ENCODE measurements at regions not wholly inside any gene's neighbourhood (a gene's known extent, or its start where the extent isn't known, plus 50 kb on each side); places are given as distances from the start of the nearest gene placed in this dataset.
"Not testable (repeated sequence)": the region's sequence is repeated elsewhere in the genome, so short reads cannot be mapped to it uniquely, and the experiment has no call there.

DNA sequence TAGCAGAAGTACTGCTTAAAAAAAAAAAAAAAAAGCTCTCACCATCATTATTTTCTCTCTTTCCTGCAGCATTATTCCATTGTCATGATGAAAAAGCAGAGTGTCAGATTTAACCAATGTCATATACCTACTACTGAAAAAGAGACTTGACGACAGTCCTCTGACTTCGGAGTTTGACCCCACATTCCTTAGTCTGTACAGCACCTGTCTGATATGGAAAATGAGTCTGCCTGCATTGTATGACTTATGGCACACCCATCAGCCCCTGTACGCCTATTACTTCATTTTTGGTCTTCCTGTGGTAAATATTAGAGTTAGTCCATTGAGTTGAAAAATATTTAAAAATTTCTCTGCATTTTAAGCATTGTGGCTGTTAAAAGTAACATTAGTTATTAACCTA, 54.5 kb upstream of the NOX4 start:
- DNase-seq: no peak

DNA sequence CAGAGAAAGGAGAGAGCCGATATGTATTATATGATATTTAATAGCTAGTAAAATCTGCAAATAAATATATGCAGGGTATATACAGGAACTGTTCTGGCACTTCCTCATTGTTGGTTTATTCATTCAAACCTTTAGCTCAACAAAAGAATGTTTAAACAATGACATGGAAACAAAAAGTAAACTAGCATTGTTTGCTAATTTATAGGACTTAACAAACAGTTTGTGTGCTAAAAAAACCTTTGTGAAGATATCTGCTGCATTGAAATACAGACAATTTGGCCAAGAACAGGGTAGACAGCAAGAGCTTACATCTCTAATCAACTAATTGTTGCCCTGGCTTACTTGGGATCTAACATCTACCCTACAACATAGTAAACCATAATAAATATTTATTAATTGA, 64.6 kb upstream of the NOX4 start:
- DNase-seq: not testable (repeated sequence)

DNA sequence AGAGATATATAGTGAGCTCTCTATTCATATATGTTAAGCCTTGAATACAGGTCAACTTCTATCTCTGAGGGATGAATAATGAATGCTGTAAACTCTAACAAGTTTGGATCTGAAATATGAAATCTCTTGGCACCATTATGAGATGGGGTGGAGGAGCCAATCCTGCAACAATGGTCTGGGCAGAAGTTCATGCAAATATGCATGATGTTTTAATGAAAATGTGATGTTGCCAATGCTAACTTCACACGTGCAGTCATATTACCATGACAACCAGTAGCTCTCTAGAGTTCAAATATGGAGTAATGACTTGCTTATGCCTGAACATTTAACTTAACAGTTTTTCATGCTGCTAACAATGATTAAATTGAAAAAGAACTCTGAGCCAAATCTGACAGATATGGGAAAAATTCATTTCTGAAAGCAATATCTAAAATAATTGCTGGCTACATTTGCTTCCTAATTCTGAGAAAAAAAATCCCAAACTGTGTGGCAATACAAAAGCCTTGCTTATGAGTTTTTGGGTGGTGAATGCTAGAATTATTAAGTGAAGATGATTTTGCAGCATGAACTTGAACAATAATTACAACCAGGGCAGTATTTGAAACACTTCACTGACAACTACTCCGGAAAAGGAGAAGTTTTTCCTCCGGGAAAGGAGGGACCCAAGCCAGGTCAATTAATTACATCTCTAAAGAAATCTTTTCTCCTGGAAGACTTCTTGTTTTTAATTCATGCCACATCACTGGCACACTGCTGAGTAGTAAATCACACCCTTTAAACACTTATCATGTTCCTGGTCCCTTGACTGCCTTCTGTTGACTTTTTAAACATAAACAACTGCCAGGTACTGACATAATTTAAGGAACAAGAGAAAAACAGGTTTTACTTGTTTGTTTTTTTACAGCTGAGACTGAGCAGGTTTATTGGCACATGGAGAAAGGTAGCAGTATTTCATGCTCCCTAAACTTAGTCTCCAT, 65.8 kb upstream of the NOX4 start:
- DNase-seq: not testable (repeated sequence)

DNA sequence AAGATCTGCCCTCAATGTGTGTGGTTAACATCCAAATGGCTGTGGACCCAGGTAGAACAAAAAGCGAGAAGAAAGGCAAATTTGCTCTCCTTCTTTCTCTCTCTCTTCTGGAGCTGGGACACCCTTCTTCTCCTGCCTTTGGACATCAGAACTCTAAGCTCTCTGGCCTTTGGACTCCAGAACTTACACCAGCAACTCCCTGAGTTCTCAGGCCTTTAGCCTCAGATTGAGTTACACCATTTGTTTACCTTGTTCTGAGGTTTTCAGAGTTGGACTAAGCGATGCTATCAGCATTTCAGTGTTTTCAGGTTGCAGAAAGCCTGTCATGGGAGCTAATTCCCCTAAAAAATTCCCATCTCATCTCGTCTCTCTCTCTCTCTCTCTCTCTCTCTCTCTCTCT, 69.4 kb upstream of the NOX4 start:
- DNase-seq: not testable (repeated sequence)

DNA sequence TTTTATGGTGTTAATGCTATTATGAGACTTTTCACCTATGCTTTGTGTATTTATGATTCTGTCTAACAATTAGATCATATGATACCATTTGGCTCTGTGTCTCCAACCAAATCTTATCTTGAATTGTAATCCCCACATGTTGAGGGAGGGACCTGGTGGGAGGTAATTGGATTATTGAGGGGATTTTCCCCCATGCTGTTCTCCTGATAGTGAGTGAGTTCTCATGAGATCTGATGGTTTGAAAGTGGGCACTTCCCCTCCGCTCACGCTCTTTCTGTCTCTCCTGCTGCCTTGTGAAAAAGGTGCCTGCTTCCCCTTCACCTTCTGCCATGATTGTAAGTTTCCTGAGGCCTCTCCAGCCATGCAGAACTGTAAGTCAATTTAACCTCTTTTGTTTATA, 71.6 kb upstream of the NOX4 start:
- DNase-seq: not testable (repeated sequence)

DNA sequence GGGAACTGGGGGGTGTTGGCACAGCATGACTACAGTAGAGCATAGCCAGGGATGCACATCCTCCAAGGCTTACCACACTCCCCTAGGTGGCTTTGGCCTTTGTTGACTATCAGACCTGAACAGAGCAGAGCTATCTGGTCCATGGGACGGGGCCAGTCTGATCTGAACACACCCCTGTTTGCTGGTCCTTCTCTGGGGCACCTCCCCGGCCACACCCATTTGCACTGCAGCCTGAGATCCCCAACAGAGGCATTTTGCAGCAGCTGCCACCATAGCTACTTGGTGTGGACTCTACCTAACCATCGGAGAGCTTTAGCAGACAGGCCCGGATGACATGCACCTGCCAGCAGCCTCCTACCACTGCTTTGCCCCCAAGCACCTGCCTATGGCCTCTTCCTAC, 75.8 kb upstream of the NOX4 start:
- DNase-seq: no peak

GRCh38 chr11:89569387-89569786, 78.2 kb upstream of the NOX4 start:
- not testable (repeated sequence) for DNase-seq

GRCh38 chr11:89571706-89572105, 80.5 kb upstream of the NOX4 start:
- DNase-seq: not testable (repeated sequence)

GRCh38 chr11:89575846-89576245, 84.7 kb upstream of the NOX4 start:
- DNase-seq: not testable (repeated sequence)

- DNase-seq: not testable (repeated sequence)
Measured at GRCh38 chr11:89577428-89577827, 86.3 kb upstream of the NOX4 start.

- DNase-seq: no peak
Measured at GRCh38 chr11:89583580-89583979, 92.4 kb upstream of the NOX4 start.

GRCh38 chr11:89585046-89585445, 93.9 kb upstream of the NOX4 start:
- DNase-seq: not testable (repeated sequence)

DNA sequence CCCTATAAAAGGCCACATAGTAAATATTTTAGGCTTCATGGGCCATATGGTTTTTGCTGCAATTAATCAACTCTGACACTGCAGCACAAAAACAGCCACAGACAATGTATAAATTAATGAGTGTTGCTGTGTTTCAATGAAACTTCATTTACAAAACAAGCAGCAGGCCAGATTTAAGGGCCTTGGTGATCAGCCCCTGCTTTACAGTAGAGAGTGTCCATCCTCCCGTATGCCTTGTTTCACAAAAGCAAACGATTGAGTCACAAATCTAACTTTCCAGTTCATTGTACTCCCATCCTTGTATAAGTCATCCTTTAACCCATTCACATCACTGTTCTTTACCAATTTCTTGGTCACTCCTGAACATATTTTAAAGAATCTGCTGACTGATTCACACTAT, 94.3 kb upstream of the NOX4 start:
- not testable (repeated sequence) for DNase-seq

- DNase-seq: not testable (repeated sequence)
Measured at GRCh38 chr11:89589413-89589812, 98.2 kb upstream of the NOX4 start.

- not testable (repeated sequence) for DNase-seq
Measured at GRCh38 chr11:89590008-89590632, 98.9 kb upstream of the NOX4 start.

DNA sequence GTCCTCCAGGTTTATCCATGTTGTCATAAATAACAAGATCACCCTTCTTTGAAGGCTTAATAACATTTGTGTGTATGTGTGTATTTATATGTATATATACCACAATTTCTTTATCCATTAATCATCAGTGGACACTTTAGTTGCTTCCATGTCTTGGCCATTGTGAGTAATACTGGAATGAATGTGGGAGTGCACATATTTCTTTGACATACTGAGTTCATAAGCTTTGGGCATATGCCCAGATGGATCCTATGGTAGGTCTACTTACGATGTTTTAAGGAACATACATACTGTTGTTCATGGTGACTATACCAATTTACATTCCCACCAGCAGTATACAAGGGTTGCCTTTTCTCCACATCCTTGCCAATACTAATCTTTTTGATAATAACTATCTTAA, 108.8 kb upstream of the TRIM77 start:
- not testable (repeated sequence) for DNase-seq

DNA sequence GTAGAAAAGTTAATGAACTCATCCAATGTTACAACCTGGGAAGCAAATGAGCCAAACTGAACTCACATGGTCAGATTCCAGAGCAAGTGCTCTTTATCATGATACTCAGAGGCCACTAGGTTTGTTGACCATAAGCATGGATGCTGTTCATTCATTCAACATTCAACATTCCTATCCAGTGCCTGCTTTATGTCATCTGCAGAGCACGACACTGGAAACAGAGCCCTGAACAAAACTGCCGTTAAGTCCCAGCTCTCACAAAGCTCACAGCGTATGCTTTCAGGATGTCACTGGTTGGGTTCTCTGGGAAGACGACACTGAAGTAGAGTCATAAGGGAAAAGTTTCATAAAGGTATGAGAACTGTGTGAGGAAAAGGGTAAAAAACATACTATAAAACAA, 105.8 kb upstream of the TRIM77 start:
- no peak for DNase-seq

DNA sequence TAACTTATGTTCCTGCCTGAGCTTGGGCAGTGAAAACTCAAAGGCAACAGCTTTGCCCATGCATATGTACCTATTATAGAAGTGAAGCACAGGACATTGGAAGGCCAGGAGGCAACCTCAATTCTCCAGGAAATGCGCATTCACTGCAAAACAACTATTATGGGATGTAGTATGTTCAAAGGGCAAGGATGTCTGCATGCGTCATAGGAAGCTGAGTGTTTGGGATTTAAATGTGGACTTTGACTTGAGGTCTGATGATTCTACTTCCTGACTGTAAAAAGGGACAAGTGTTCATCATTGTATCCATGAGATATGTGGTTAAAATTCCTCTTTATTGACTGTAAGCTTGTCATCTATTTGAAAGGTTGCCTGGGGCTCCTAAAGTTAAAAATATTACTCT, 103.3 kb upstream of the TRIM77 start:
- DNase-seq: not testable (repeated sequence)

GRCh38 chr11:89607497-89607896, 102.6 kb upstream of the TRIM77 start:
- not testable (repeated sequence) for DNase-seq

GRCh38 chr11:89608234-89608966, 101.7 kb upstream of the TRIM77 start:
- DNase-seq: no peak

DNA sequence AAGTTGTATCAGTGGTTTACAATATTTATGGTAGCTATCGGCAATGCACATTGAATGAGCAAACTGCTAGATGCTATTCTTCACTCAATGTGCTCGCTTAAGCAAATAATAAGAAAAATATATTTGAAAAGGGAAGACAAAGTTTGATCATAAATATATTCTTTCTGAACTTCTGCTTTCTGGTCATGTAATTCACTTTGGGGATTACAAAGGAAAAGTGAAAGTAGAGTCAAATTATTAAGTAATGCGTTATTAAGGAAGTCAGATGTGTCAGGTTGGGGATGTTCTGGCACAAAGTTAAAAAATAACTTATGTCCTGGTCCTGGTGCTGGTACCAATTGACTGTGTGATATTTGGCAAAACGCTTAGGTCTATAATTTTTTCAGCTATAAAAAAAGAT, 98.0 kb upstream of the TRIM77 start:
- DNase-seq: no peak

DNA sequence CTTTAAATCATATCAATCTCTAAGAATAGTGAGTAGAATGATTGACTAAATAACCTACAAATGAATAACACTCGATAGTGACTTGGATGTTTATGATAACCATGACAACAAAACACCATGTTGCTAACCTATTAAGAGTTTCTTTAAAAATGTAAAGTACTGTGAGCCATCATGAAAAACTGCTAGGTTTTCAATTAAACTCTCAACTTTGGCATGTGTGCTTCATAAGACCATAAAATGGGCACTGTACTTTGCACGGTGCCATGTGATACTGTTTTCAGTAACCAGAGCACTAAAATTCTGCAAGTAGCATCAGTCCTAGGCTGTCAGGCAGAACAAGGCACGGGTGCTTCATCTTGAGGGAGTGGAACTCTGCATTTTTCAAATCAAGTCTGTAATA, 96.2 kb upstream of the TRIM77 start:
- no peak for DNase-seq

Measured in hypothalamus (tissue), 51 donors.